ENCODE measurements at regions not wholly inside any gene's neighbourhood (a gene's known extent, or its start where the extent isn't known, plus 50 kb on each side); places are given as distances from the start of the nearest gene placed in this dataset.

- Histone ChIP-seq H3K27me3 (ENCODE audit: control insufficient read depth, insufficient read depth, low read length) (peaks cover 2% of the 10 kb centered on the region), H3K36me3 (ENCODE audit: control insufficient read depth, insufficient read depth, low read length) (no peaks in the 10 kb centered on the region), H3K4me3 (ENCODE audit: low read depth, low read length) (no peak overlapping the region)
- no peak for TF ChIP-seq CTCF (IDR thresholded peaks at IDR 0.05; ENCODE audit: insufficient read depth, low read length, poor library complexity, severe bottlenecking)
- no peak for DNase-seq (ENCODE audit: low read depth)
Measured at GRCh38 chr17:77611791-77612502, 346.6 kb upstream of the TNRC6C start.

- Histone ChIP-seq H3K36me3 (ENCODE audit: control insufficient read depth, insufficient read depth, low read length) (no peaks in the 10 kb centered on the region), H3K27me3 (ENCODE audit: control insufficient read depth, insufficient read depth, low read length) (peaks cover 2% of the 10 kb centered on the region), H3K4me3 (ENCODE audit: low read depth, low read length) (no peak overlapping the region)
- no peak for DNase-seq (ENCODE audit: low read depth)
- no peak for TF ChIP-seq CTCF (IDR thresholded peaks at IDR 0.05; ENCODE audit: insufficient read depth, low read length, poor library complexity, severe bottlenecking)
Measured at GRCh38 chr17:77613218-77613617, 345.3 kb upstream of the TNRC6C start.

- no peak overlapping the region for H3K4me3 ChIP-seq (ENCODE audit: low read depth, low read length)
- DNase-seq (ENCODE audit: low read depth), result no peak
- H3K27me3 ChIP-seq (ENCODE audit: control insufficient read depth, insufficient read depth, low read length), result peaks cover 2% of the 10 kb centered on the region
- H3K36me3 ChIP-seq (ENCODE audit: control insufficient read depth, insufficient read depth, low read length), result no peaks in the 10 kb centered on the region
- no peak for TF ChIP-seq CTCF (IDR thresholded peaks at IDR 0.05; ENCODE audit: insufficient read depth, low read length, poor library complexity, severe bottlenecking)
Measured at GRCh38 chr17:77613627-77614026, 344.9 kb upstream of the TNRC6C start.

- DNase-seq (ENCODE audit: low read depth), result no peak
- Histone ChIP-seq H3K4me3 (ENCODE audit: low read depth, low read length) (no peak overlapping the region), H3K27me3 (ENCODE audit: control insufficient read depth, insufficient read depth, low read length) (peaks cover 2% of the 10 kb centered on the region), H3K36me3 (ENCODE audit: control insufficient read depth, insufficient read depth, low read length) (no peaks in the 10 kb centered on the region)
- no peak for TF ChIP-seq CTCF (IDR thresholded peaks at IDR 0.05; ENCODE audit: insufficient read depth, low read length, poor library complexity, severe bottlenecking)
Measured at GRCh38 chr17:77615703-77616253, 342.7 kb upstream of the TNRC6C start.

GRCh38 chr17:77616254-77616731, 342.2 kb upstream of the TNRC6C start:
- H3K36me3 ChIP-seq (ENCODE audit: control insufficient read depth, insufficient read depth, low read length), result no peaks in the 10 kb centered on the region
- H3K4me3 ChIP-seq (ENCODE audit: low read depth, low read length), result no peak overlapping the region
- DNase-seq (ENCODE audit: low read depth), result no peak
- peaks cover 2% of the 10 kb centered on the region for H3K27me3 ChIP-seq (ENCODE audit: control insufficient read depth, insufficient read depth, low read length)
- no peak for TF ChIP-seq CTCF (IDR thresholded peaks at IDR 0.05; ENCODE audit: insufficient read depth, low read length, poor library complexity, severe bottlenecking)
